H9 (cell line): ENCODE measurements at regions not wholly inside any gene's neighbourhood (a gene's known extent, or its start where the extent isn't known, plus 50 kb on each side); places are given as distances from the start of the nearest gene placed in this dataset.

Experiments
- DNase-seq: peaks from one replicate; pipeline ENCODE4 v3.0.0-alpha.2; 2017
- H2AFZ ChIP-seq: one replicate; pipeline ENCODE4 v1.6.1; 2013; ENCODE audit warnings: mild to moderate bottlenecking, low read length, control low read depth, moderate library complexity
- H2AK5ac ChIP-seq: 2 replicates; pipeline ENCODE4 v1.6.1; 2013; ENCODE audit warnings: low read length, control low read depth, mixed read lengths; ENCODE audit not compliant: insufficient read length
- H2BK120ac ChIP-seq: one replicate; pipeline ENCODE4 v1.6.1; 2013; ENCODE audit warnings: low read depth, mild to moderate bottlenecking, low read length, control low read depth, inconsistent platforms; ENCODE audit not compliant: poor library complexity, severe bottlenecking
- H2BK12ac ChIP-seq: 2 replicates; pipeline ENCODE4 v1.6.1; 2013; ENCODE audit warnings: low read length, control low read depth, mixed read lengths, low read depth; ENCODE audit not compliant: insufficient read length
- H2BK15ac ChIP-seq: 2 replicates; pipeline ENCODE4 v1.6.1; 2013; ENCODE audit warnings: low read depth, low read length, control low read depth
- H2BK20ac ChIP-seq: one replicate; pipeline ENCODE4 v1.6.1; 2013; ENCODE audit warnings: low read depth, mild to moderate bottlenecking, low read length, control low read depth, inconsistent platforms; ENCODE audit not compliant: poor library complexity, severe bottlenecking
- H2BK5ac ChIP-seq: 2 replicates; pipeline ENCODE4 v1.6.1; 2013; ENCODE audit warnings: low read length, control low read depth, mixed read lengths; ENCODE audit not compliant: insufficient read length
- H3K14ac ChIP-seq: 2 replicates; pipeline ENCODE4 v1.6.1; 2013; ENCODE audit warnings: low read length, control low read depth; ENCODE audit not compliant: insufficient read depth
- H3K18ac ChIP-seq: 2 replicates; pipeline ENCODE4 v1.6.1; 2013; ENCODE audit warnings: low read depth, mild to moderate bottlenecking, mixed read lengths, low read length, control low read depth; ENCODE audit not compliant: insufficient read length
- H3K23ac ChIP-seq: 2 replicates; pipeline ENCODE4 v1.6.1; 2013; ENCODE audit warnings: low read length, control low read depth, mixed read lengths, low read depth; ENCODE audit not compliant: insufficient read length
- H3K23me2 ChIP-seq: 2 replicates; pipeline ENCODE4 v1.6.1; 2013; ENCODE audit warnings: low read depth, mild to moderate bottlenecking, mixed read lengths, low read length, control low read depth; ENCODE audit not compliant: insufficient read length, poor library complexity, severe bottlenecking
- H3K27ac ChIP-seq: 2 replicates; pipeline ENCODE4 v1.5.1; 2013; ENCODE audit warnings: low read length, control low read depth, mixed read lengths, low read depth; ENCODE audit not compliant: insufficient read length
- H3K27me3 ChIP-seq: 2 replicates; pipeline ENCODE4 v1.6.1; 2013; ENCODE audit warnings: low read length, control low read depth, inconsistent platforms; ENCODE audit not compliant: insufficient read depth
- H3K4ac ChIP-seq: 2 replicates; pipeline ENCODE4 v1.6.1; 2013; ENCODE audit warnings: low read depth, mild to moderate bottlenecking, control low read depth, inconsistent platforms, low read length, moderate library complexity
- H3K4me1 ChIP-seq: 2 replicates; pipeline ENCODE4 v1.6.1; 2013; ENCODE audit warnings: low read length, control low read depth, inconsistent platforms; ENCODE audit not compliant: insufficient read depth
- H3K4me2 ChIP-seq: 2 replicates; pipeline ENCODE4 v1.6.1; 2013; ENCODE audit warnings: low read length, control low read depth, mixed read lengths; ENCODE audit not compliant: insufficient read length, insufficient read depth
- H3K56ac ChIP-seq: 2 replicates; pipeline ENCODE4 v1.6.1; 2013; ENCODE audit warnings: low read depth, mild to moderate bottlenecking, mixed read lengths, low read length, control low read depth; ENCODE audit not compliant: insufficient read length
- H3K79me1 ChIP-seq: 2 replicates; pipeline ENCODE4 v1.6.1; 2013; ENCODE audit warnings: low read depth, mild to moderate bottlenecking, moderate library complexity, low read length, control low read depth, inconsistent platforms; ENCODE audit not compliant: insufficient read depth, poor library complexity, severe bottlenecking
- H3K79me2 ChIP-seq: 2 replicates; pipeline ENCODE4 v1.6.1; 2013; ENCODE audit warnings: low read length, control low read depth, inconsistent platforms; ENCODE audit not compliant: insufficient read depth
- H3K9ac ChIP-seq: 2 replicates; pipeline ENCODE4 v1.6.1; 2013; ENCODE audit warnings: low read length, control low read depth, mixed read lengths; ENCODE audit not compliant: insufficient read length; ENCODE audit errors: extremely low read depth
- H3K9me3 ChIP-seq: one replicate; pipeline ENCODE4 v1.6.1; 2013; ENCODE audit warnings: low read depth, low read length, inconsistent platforms; ENCODE audit not compliant: control insufficient read depth
- H3T11ph ChIP-seq: one replicate; pipeline ENCODE4 v1.6.1; 2013; ENCODE audit warnings: mild to moderate bottlenecking, low read length, control low read depth, inconsistent platforms
- H4K20me1 ChIP-seq: one replicate; pipeline ENCODE4 v1.6.1; 2013; ENCODE audit not compliant: control insufficient read depth, insufficient read length, insufficient read depth
- H4K5ac ChIP-seq: 2 replicates; pipeline ENCODE4 v1.6.1; 2013; ENCODE audit warnings: low read depth, mild to moderate bottlenecking, mixed read lengths, low read length, control low read depth; ENCODE audit not compliant: insufficient read length
- H4K8ac ChIP-seq: replicated peaks from 2 replicates; pipeline ENCODE4 v1.6.1; 2013; ENCODE audit warnings: low read length, control low read depth, mixed read lengths, low read depth; ENCODE audit not compliant: insufficient read length
- H4K91ac ChIP-seq: 2 replicates; pipeline ENCODE4 v1.6.1; 2013; ENCODE audit warnings: low read depth, mild to moderate bottlenecking, moderate library complexity, mixed read lengths, low read length, control low read depth; ENCODE audit not compliant: insufficient read length
- H3K27ac Mint-ChIP-seq, 3 experiments: 2 replicates in 2 of 3; 3 replicates in 1 of 3; pipeline ENCODE4 v1.8.0; 2020 to 2021; ENCODE audit warnings: mixed read lengths in 3 of 3, mild to moderate bottlenecking in 1 of 3, moderate library complexity in 1 of 3
- H3K27me3 Mint-ChIP-seq: 2 replicates; pipeline ENCODE4 v1.8.0; 2021; ENCODE audit warnings: low read depth, mild to moderate bottlenecking, moderate library complexity, mixed read lengths
- H3K36me3 Mint-ChIP-seq, 3 experiments: 2 replicates in 2 of 3; 3 replicates in 1 of 3; pipeline ENCODE4 v1.8.0; 2020 to 2021; ENCODE audit warnings: low read depth in 3 of 3, mixed read lengths in 3 of 3; ENCODE audit not compliant: insufficient read depth in 1 of 3
- H3K4me1 Mint-ChIP-seq, 2 experiments: 2 replicates each; pipeline ENCODE4 v1.8.0; 2020; ENCODE audit warnings: mixed read lengths in 2 of 2
- H3K4me3 Mint-ChIP-seq, 2 experiments: 2 replicates in 1 of 2; 3 replicates in 1 of 2; pipeline ENCODE4 v1.8.0; 2020 to 2021; ENCODE audit warnings: mild to moderate bottlenecking in 2 of 2, mixed read lengths in 2 of 2, moderate library complexity in 1 of 2
- H3K9me3 Mint-ChIP-seq, 2 experiments: 2 replicates in 1 of 2; 3 replicates in 1 of 2; pipeline ENCODE4 v1.8.0; 2020; ENCODE audit warnings: mild to moderate bottlenecking in 2 of 2, mixed read lengths in 2 of 2, moderate library complexity in 1 of 2
- WGBS: extraction: QIAGEN DNeasy Blood & Tissue Kit; methylation state at CpG from one replicate; pipeline ENCODE4 v1.1.7; 2013; ENCODE audit warnings: missing lambda C conversion rate, low lambda C conversion rate, mixed read lengths; ENCODE audit not compliant: insufficient read length; ENCODE audit errors: extremely low coverage; 5-methylcytosine and 5-hydroxymethylcytosine counted together
- TF ChIP-seq, protein P1 (sequence below): fragments of 200-600 bp; sonication (generic); conservative IDR thresholded peaks from 3 replicates; pipeline ENCODE4 v1.8.0; 2021; ENCODE audit warnings: antibody characterized with exemption, mild to moderate bottlenecking

DNA sequence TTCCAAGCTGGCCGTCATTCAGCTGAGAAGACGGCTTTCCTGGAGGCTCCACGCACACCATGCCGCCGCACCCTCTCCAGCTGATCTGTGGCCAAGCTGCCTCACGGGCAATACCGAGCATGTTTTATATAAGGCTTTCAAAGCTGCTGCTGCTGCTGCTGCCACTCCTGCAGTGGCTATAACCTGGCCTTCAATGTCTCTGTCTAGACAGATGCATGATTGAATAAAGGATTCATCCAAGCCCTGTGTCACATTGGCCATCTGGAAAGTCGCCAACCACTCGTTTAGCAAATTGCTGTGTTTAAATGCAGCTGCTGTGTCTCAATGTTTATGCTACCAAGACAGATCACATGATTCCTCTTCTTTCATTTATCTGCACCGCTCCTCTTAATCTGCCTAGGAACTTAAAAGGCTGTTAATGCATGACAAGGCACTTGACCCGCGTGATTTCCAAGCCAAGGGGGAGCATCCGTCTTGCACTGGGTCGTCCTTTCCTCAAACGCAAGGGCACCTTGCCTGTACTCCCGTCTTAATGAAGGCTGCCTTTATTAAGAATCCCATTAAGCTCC is 114.3 kb downstream of the TEX26 start:
- H4K91ac ChIP-seq = no peak overlapping the region
- no peak overlapping the region for H3T11ph ChIP-seq
- H3K18ac ChIP-seq = no peak overlapping the region
- WGBS = no CpG with 5 or more reads among the region's 16 CpGs
- Mint-ChIP-seq H3K36me3 (no peaks in the 10 kb centered on the region), H3K9me3 (no peaks in the 10 kb centered on the region), H3K27ac (no peak overlapping the region), H3K4me3 (no peak overlapping the region), H3K4me1 (peaks cover 6 to 13% of the 10 kb centered on the region in 2 experiments), H3K27me3 (peaks cover 1% of the 10 kb centered on the region)
- no peak overlapping the region for H2BK15ac ChIP-seq
- no peak overlapping the region for H2BK5ac ChIP-seq
- no peak overlapping the region for H2AK5ac ChIP-seq
- H3K4me2 ChIP-seq = no peak overlapping the region
- TF ChIP-seq, protein P1, sequence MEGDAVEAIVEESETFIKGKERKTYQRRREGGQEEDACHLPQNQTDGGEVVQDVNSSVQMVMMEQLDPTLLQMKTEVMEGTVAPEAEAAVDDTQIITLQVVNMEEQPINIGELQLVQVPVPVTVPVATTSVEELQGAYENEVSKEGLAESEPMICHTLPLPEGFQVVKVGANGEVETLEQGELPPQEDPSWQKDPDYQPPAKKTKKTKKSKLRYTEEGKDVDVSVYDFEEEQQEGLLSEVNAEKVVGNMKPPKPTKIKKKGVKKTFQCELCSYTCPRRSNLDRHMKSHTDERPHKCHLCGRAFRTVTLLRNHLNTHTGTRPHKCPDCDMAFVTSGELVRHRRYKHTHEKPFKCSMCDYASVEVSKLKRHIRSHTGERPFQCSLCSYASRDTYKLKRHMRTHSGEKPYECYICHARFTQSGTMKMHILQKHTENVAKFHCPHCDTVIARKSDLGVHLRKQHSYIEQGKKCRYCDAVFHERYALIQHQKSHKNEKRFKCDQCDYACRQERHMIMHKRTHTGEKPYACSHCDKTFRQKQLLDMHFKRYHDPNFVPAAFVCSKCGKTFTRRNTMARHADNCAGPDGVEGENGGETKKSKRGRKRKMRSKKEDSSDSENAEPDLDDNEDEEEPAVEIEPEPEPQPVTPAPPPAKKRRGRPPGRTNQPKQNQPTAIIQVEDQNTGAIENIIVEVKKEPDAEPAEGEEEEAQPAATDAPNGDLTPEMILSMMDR = no peak
- H4K5ac ChIP-seq = no peak overlapping the region
- no peak overlapping the region for H3K56ac ChIP-seq
- H2BK120ac ChIP-seq = no peak overlapping the region
- no peak overlapping the region for H3K4ac ChIP-seq
- H2BK12ac ChIP-seq = no peak overlapping the region
- H3K79me1 ChIP-seq = no peaks in the 10 kb centered on the region
- no peak overlapping the region for H3K27ac ChIP-seq
- DNase-seq = no peak
- H3K23ac ChIP-seq = no peak overlapping the region
- H4K8ac ChIP-seq = no peak overlapping the region
- H3K27me3 ChIP-seq = no peaks in the 10 kb centered on the region
- H3K9me3 ChIP-seq = no peaks in the 10 kb centered on the region
- no peaks in the 10 kb centered on the region for H3K23me2 ChIP-seq
- no peak overlapping the region for H2AFZ ChIP-seq
- no peaks in the 10 kb centered on the region for H3K4me1 ChIP-seq
- H3K9ac ChIP-seq = no peak overlapping the region
- H3K79me2 ChIP-seq = no peaks in the 10 kb centered on the region
- no peaks in the 10 kb centered on the region for H4K20me1 ChIP-seq
- H2BK20ac ChIP-seq = no peak overlapping the region
- no peak overlapping the region for H3K14ac ChIP-seq
